ENCODE measurements at regions not wholly inside any gene's neighbourhood (a gene's known extent, or its start where the extent isn't known, plus 50 kb on each side); places are given as distances from the start of the nearest gene placed in this dataset.

DNA sequence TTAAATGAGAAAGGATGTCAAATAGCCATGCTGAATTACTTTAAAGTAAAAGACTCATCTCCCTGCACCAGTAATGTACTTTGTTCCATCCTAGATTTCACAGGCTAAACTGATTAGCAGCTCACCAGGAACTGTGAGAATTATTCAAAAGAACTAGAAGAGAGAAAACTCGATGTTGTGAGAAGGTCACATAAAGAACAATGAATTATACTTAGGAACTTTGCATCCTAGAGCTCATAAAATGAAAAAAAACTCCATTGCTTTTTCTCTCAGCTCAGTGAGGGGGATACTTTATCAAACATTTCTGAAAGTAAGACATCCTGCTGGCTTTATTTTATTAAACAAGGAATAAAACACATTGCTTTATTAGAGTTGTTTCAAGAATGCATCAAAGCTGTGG lies 278.5 kb downstream of the MRPL39 start:
- Histone ChIP-seq H3F3A (ENCODE audit: insufficient read depth) (peaks cover 11% of the 10 kb centered on the region), H3K79me2 (ENCODE audit: insufficient read depth) (no peaks in the 10 kb centered on the region), H3K9me3 (ENCODE audit: low read depth) (no peaks in the 10 kb centered on the region), H3K27me3 (replicated peaks; ENCODE audit: insufficient read depth) (no peaks in the 10 kb centered on the region), H3K9me2 (ENCODE audit: insufficient read depth) (no peaks in the 10 kb centered on the region), H3K4me1 (ENCODE audit: insufficient read depth) (peaks cover 35% of the 10 kb centered on the region), H3K4me3 (0 out of 2 replicates have a peak overlapping the region, but pooled peaks have one; percentile 5), H3K4me2 (ENCODE audit: unreplicated experiment) (peak overlapping the region; percentile 72), H2AFZ (peak overlapping the region; percentile 23; the same call in 1 of the 2 replicates), H3K9ac (peak overlapping the region; percentile 20; the same call in 1 of the 2 replicates), H3K36me3 (ENCODE audit: low read depth) (no peaks in the 10 kb centered on the region), H3K27ac (peak overlapping the region; percentile 83), H4K20me1 (ENCODE audit: insufficient read depth) (no peaks in the 10 kb centered on the region)
- TF ChIP-seq EZH2phosphoT487 (IDR thresholded peaks at IDR 0.05; ENCODE audit: insufficient read depth, low read depth), result no peak
- no peak for TF ChIP-seq EZH2 (IDR thresholded peaks at IDR 0.05; ENCODE audit: insufficient read depth, poor library complexity, severe bottlenecking)
- DNase-seq, result peak; percentile 38
- in situ Hi-C loops (cut with MboI), result no loop called here
- WGBS, 2 experiments (ENCODE audit: low coverage in 1 of 2, low lambda C conversion rate in 2 of 2, missing lambda C conversion rate in 2 of 2), result 0 to 2% methylated on average over 1 of the region's 1 CpG

GRCh38 chr21:25326181-25326580 lies 281.1 kb downstream of the MRPL39 start:
- Histone ChIP-seq H3K27ac (no peak overlapping the region), H4K20me1 (ENCODE audit: insufficient read depth) (no peaks in the 10 kb centered on the region), H3K27me3 (replicated peaks; ENCODE audit: insufficient read depth) (no peaks in the 10 kb centered on the region), H3K9ac (no peak overlapping the region), H3K4me3 (no peak overlapping the region), H3K4me2 (ENCODE audit: unreplicated experiment) (no peak overlapping the region), H3K9me3 (ENCODE audit: low read depth) (no peaks in the 10 kb centered on the region), H3K9me2 (ENCODE audit: insufficient read depth) (no peaks in the 10 kb centered on the region), H3K36me3 (ENCODE audit: low read depth) (no peaks in the 10 kb centered on the region), H3K4me1 (ENCODE audit: insufficient read depth) (peaks cover 35% of the 10 kb centered on the region), H2AFZ (no peak overlapping the region), H3F3A (ENCODE audit: insufficient read depth) (peaks cover 11% of the 10 kb centered on the region), H3K79me2 (ENCODE audit: insufficient read depth) (no peaks in the 10 kb centered on the region)
- DNase-seq, result no peak
- in situ Hi-C loops (cut with MboI), result no loop called here
- TF ChIP-seq EZH2 (IDR thresholded peaks at IDR 0.05; ENCODE audit: insufficient read depth, poor library complexity, severe bottlenecking) (no peak), EZH2phosphoT487 (IDR thresholded peaks at IDR 0.05; ENCODE audit: insufficient read depth, low read depth) (no peak)
- 88 to 94% methylated on average over 2 of the region's 2 CpGs for WGBS, 2 experiments (ENCODE audit: low coverage in 1 of 2, low lambda C conversion rate in 2 of 2, missing lambda C conversion rate in 2 of 2)

- Histone ChIP-seq H3K79me2 (ENCODE audit: insufficient read depth) (no peaks in the 10 kb centered on the region), H3K4me3 (no peak overlapping the region), H3K27me3 (replicated peaks; ENCODE audit: insufficient read depth) (no peaks in the 10 kb centered on the region), H3K9me2 (ENCODE audit: insufficient read depth) (no peaks in the 10 kb centered on the region), H3F3A (ENCODE audit: insufficient read depth) (peaks cover 9% of the 10 kb centered on the region), H3K4me2 (ENCODE audit: unreplicated experiment) (no peak overlapping the region), H3K27ac (no peak overlapping the region), H3K9ac (no peak overlapping the region), H2AFZ (0 out of 2 replicates have a peak overlapping the region, but pooled peaks have one; percentile 10), H4K20me1 (ENCODE audit: insufficient read depth) (no peaks in the 10 kb centered on the region), H3K4me1 (ENCODE audit: insufficient read depth) (peaks cover 21% of the 10 kb centered on the region), H3K9me3 (ENCODE audit: low read depth) (no peaks in the 10 kb centered on the region), H3K36me3 (ENCODE audit: low read depth) (no peaks in the 10 kb centered on the region)
- WGBS, 2 experiments (ENCODE audit: low coverage in 1 of 2, low lambda C conversion rate in 2 of 2, missing lambda C conversion rate in 2 of 2), result 62 to 66% methylated on average over 6 of the region's 6 CpGs
- in situ Hi-C loops (cut with MboI), result no loop called here
- no peak for TF ChIP-seq EZH2 (IDR thresholded peaks at IDR 0.05; ENCODE audit: insufficient read depth, poor library complexity, severe bottlenecking)
- no peak for TF ChIP-seq EZH2phosphoT487 (IDR thresholded peaks at IDR 0.05; ENCODE audit: insufficient read depth, low read depth)
- DNase-seq, result no peak
These were observed 282.6 kb downstream of the MRPL39 start for GRCh38 chr21:25324666-25325065.

DNA sequence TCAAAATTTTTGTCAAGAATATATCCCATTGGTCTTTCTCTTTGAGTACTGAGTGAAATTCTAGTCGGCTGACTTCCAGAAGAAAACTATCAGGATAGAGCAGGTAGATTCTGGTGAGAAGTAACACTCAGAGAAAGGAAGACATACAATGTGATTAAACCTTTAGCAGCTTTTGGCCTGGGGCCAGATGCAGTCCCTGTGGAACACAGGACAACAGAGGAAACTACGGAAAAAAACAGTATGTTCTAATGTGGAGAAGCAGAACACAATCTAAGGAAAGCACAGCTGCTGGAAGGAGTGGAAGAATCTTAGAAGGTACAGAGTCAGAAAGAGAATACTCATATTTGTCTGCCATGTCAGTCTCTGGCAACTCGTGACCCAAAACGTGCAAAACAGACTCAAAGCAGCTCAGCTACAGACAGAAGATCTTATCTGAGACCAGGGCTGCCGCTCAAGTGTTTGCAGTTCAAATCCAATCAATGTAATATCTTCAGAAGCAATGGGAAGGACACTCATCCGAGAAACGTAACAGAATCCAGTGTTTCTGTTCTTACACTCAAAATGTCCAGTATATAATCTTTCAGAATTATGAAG lies 283.8 kb downstream of the MRPL39 start:
- TF ChIP-seq EZH2 (IDR thresholded peaks at IDR 0.05; ENCODE audit: insufficient read depth, poor library complexity, severe bottlenecking), result no peak
- TF ChIP-seq EZH2phosphoT487 (IDR thresholded peaks at IDR 0.05; ENCODE audit: insufficient read depth, low read depth), result no peak
- Histone ChIP-seq H3K36me3 (ENCODE audit: low read depth) (no peaks in the 10 kb centered on the region), H3K27ac (no peak overlapping the region), H2AFZ (no peak overlapping the region), H3F3A (ENCODE audit: insufficient read depth) (no peaks in the 10 kb centered on the region), H3K27me3 (replicated peaks; ENCODE audit: insufficient read depth) (no peaks in the 10 kb centered on the region), H3K9ac (no peak overlapping the region), H3K4me1 (ENCODE audit: insufficient read depth) (peaks cover 10% of the 10 kb centered on the region; the same call in 1 of the 2 replicates), H3K9me3 (ENCODE audit: low read depth) (no peaks in the 10 kb centered on the region), H3K9me2 (ENCODE audit: insufficient read depth) (no peaks in the 10 kb centered on the region), H4K20me1 (ENCODE audit: insufficient read depth) (no peaks in the 10 kb centered on the region), H3K4me3 (no peak overlapping the region), H3K4me2 (ENCODE audit: unreplicated experiment) (no peak overlapping the region), H3K79me2 (ENCODE audit: insufficient read depth) (no peaks in the 10 kb centered on the region)
- 80 to 84% methylated on average over 7 of the region's 7 CpGs for WGBS, 2 experiments (ENCODE audit: low coverage in 1 of 2, low lambda C conversion rate in 2 of 2, missing lambda C conversion rate in 2 of 2)
- in situ Hi-C loops (cut with MboI), result no loop called here
- DNase-seq, result no peak

Measured in GM23248 (cell line).